ENCODE measurements at regions not wholly inside any gene's neighbourhood (a gene's known extent, or its start where the extent isn't known, plus 50 kb on each side); places are given as distances from the start of the nearest gene placed in this dataset.

DNA sequence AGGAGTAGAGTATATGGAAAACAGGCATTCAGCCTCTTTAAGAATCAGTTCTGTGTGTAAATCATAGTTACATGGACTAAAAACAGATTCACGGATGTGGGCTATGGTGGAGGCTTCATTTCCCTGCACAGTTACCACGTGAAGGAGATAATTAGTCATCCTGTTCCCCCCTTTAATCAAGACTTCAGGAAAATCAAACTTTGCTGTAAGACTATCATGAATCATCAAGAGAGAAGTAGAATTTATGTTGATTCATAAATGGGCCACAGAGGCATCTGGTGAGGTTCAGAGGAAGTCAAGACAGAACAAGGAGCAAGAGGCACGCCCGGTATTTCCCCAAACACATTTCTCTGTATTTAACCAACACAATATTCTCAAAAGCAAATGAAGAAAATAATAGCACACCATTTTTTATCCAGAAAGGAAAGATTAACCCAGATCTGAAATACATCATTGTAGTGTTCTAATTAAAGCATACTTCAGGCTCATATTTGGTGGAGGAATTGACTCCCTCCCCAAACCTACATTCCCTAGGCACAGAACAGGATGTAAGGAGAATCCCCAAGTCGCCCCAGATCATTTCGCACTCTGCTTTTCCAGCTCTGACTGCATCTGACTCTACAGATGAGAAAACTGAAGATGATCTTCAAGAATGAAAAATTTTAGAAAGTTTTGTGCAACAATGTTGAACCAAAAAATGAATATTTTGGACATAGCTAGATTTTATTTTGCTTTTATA is 175.8 kb upstream of the GAS1 start:
- no peaks in the 10 kb centered on the region for H3K36me3 ChIP-seq (ENCODE audit: insufficient read depth, low read depth, low read length)
- no peaks in the 10 kb centered on the region for H3K9me3 ChIP-seq (ENCODE audit: insufficient read depth, low read depth, low read length)
- no peaks in the 10 kb centered on the region for H3K4me1 ChIP-seq (ENCODE audit: insufficient read depth, low read length)
- H3K4me3 ChIP-seq (ENCODE audit: low read length) = no peak overlapping the region
- H3K9ac ChIP-seq (ENCODE audit: low read depth, low read length) = no peak overlapping the region
- H3K27me3 ChIP-seq (ENCODE audit: insufficient read depth, low read length) = no peaks in the 10 kb centered on the region
- H3K27ac ChIP-seq (ENCODE audit: low read length) = no peak overlapping the region

DNA sequence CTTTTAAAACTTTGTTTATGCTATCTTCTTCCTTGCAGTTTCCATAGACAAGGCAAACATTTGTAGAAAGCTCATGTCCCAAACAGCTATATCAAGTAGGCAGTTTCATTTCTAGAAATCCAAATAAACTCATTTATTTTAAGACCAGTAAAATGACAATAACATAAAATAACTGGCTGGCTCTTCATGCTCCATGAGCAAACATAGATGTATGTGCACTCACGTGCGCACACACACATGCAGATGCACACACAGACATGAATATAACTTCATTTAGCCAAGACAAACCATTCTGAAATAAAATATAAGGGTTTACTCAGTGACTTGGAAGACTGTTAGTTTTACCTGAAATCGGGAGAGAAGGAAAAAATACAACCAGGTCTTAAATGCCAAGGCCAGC is 176.5 kb upstream of the GAS1 start:
- Histone ChIP-seq H3K27ac (ENCODE audit: low read length) (no peak overlapping the region), H3K36me3 (ENCODE audit: insufficient read depth, low read depth, low read length) (no peaks in the 10 kb centered on the region), H3K9ac (ENCODE audit: low read depth, low read length) (no peak overlapping the region), H3K4me1 (ENCODE audit: insufficient read depth, low read length) (no peaks in the 10 kb centered on the region), H3K9me3 (ENCODE audit: insufficient read depth, low read depth, low read length) (no peaks in the 10 kb centered on the region), H3K4me3 (ENCODE audit: low read length) (no peak overlapping the region), H3K27me3 (ENCODE audit: insufficient read depth, low read length) (no peaks in the 10 kb centered on the region)

DNA sequence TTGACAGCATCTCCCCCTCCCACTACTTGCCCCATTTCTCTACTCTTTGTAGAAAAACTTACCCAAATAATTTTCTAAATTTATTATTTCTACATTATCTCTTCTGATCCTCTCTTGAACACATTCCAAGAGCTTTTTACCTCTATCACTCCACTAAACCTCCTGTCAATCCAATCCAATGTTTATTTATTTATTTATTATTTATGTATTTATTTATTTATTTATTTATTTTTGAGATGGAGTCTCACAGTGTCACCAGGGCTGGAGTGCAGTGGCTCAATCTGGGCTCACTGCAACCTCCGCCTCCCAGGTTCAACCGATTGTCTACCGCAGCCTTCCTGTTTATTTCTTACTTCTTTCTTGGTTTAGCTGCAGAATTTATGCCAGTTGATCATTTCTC is 178.5 kb upstream of the GAS1 start:
- H3K9me3 ChIP-seq (ENCODE audit: insufficient read depth, low read depth, low read length) = no peaks in the 10 kb centered on the region
- no peak overlapping the region for H3K9ac ChIP-seq (ENCODE audit: low read depth, low read length)
- H3K27ac ChIP-seq (ENCODE audit: low read length) = no peak overlapping the region
- no peak overlapping the region for H3K4me3 ChIP-seq (ENCODE audit: low read length)
- H3K4me1 ChIP-seq (ENCODE audit: insufficient read depth, low read length) = no peaks in the 10 kb centered on the region
- no peaks in the 10 kb centered on the region for H3K36me3 ChIP-seq (ENCODE audit: insufficient read depth, low read depth, low read length)
- no peaks in the 10 kb centered on the region for H3K27me3 ChIP-seq (ENCODE audit: insufficient read depth, low read length)

DNA sequence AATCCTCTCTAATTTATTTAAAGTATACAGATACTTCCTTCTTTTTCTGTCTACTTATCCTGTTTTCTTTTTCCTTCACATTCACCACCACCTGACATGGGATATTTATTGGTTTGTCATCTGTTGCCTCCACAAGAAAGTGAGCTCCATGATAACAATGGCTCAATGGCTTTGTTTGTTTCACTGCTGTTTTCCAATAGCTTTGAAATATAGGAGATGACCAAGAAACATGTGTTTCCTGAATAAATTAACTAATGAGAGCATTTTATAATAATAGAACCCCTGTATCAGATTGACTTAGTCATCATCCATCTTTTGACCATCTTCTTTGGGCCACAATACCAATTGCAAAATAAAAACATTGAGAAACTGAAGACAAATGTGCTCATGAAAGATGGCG is 180.2 kb upstream of the GAS1 start:
- H3K27me3 ChIP-seq (ENCODE audit: insufficient read depth, low read length) = no peaks in the 10 kb centered on the region
- no peak overlapping the region for H3K4me3 ChIP-seq (ENCODE audit: low read length)
- no peak overlapping the region for H3K9ac ChIP-seq (ENCODE audit: low read depth, low read length)

DNA sequence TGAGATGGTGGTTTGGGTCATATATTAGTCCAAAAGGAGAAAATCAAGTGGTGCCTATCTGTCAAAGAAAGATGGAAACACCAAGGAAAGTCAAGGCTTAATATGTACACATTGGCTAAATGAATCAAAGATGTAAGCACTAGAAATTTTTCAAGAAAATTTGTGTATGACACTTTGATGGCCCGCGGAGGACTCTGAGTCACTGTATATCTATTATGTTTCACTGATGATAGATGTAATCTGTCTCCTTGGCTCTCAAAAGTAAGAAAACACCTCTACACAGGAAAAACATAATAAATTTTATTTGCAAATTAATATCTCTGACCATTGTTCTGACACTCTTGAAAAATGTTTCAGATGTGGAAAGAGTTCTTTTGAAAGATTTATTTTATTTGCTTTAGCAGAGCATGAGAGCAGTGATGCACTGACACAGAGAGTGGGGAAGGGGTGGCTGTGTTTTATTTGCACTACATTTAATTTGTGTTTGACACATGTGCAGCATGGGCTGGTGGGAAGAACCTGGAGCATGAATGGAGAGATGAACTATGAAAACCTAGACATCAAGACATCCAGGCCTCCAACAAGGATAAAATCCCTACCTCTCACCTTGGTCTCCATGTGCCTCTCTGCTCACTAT is 180.8 kb upstream of the GAS1 start:
- no peaks in the 10 kb centered on the region for H3K27me3 ChIP-seq (ENCODE audit: insufficient read depth, low read length)
- H3K4me1 ChIP-seq (ENCODE audit: insufficient read depth, low read length) = no peaks in the 10 kb centered on the region
- no peak overlapping the region for H3K9ac ChIP-seq (ENCODE audit: low read depth, low read length)
- no peak overlapping the region for H3K4me3 ChIP-seq (ENCODE audit: low read length)
- H3K27ac ChIP-seq (ENCODE audit: low read length) = no peak overlapping the region
- H3K36me3 ChIP-seq (ENCODE audit: insufficient read depth, low read depth, low read length) = no peaks in the 10 kb centered on the region
- peaks cover 8% of the 10 kb centered on the region; the same call in 1 of the 2 replicates for H3K9me3 ChIP-seq (ENCODE audit: insufficient read depth, low read depth, low read length)

More for the DNA sequence above, 180.2 kb upstream of the GAS1 start:
- no peak overlapping the region for H3K27ac ChIP-seq (ENCODE audit: low read length)
- H3K36me3 ChIP-seq (ENCODE audit: insufficient read depth, low read depth, low read length) = no peaks in the 10 kb centered on the region
- H3K9me3 ChIP-seq (ENCODE audit: insufficient read depth, low read depth, low read length) = peaks cover 8% of the 10 kb centered on the region; the same call in 1 of the 2 replicates
- H3K4me1 ChIP-seq (ENCODE audit: insufficient read depth, low read length) = no peaks in the 10 kb centered on the region

DNA sequence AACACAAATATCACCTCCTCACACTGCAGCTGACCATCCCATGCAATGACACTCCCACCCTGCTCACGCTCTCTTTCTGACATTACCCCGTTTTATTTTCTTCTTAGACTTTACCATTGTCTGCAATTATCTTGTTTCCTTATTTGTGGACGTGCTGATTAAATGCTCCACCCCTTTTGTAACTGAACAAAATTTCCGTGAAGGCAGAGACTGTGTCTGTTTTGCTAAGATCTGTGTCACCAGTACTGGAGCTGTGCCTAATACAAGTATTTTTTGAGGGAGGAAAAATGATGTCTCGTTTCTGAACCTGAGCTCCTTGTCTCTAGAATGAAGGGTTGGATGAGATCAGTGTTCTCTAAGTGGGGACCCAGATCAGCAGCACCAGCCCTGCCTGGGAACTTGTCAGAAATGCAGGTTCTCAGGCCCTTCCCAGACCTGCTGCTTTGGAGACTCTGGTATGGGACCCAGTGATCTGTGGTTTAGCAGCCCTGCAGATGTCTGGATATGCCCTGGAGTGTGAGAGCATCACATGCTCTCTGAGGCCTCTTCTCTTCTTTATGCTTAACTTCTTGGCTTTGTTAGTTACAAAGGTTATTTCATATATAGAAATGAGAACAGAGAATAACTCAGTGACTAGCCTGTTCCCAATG is 181.7 kb upstream of the GAS1 start:
- H3K9ac ChIP-seq (ENCODE audit: low read depth, low read length) = no peak overlapping the region
- H3K9me3 ChIP-seq (ENCODE audit: insufficient read depth, low read depth, low read length) = peaks cover 8% of the 10 kb centered on the region; the same call in 1 of the 2 replicates
- H3K36me3 ChIP-seq (ENCODE audit: insufficient read depth, low read depth, low read length) = no peaks in the 10 kb centered on the region
- H3K4me1 ChIP-seq (ENCODE audit: insufficient read depth, low read length) = no peaks in the 10 kb centered on the region
- H3K4me3 ChIP-seq (ENCODE audit: low read length) = no peak overlapping the region
- H3K27ac ChIP-seq (ENCODE audit: low read length) = no peak overlapping the region
- H3K27me3 ChIP-seq (ENCODE audit: insufficient read depth, low read length) = no peaks in the 10 kb centered on the region

DNA sequence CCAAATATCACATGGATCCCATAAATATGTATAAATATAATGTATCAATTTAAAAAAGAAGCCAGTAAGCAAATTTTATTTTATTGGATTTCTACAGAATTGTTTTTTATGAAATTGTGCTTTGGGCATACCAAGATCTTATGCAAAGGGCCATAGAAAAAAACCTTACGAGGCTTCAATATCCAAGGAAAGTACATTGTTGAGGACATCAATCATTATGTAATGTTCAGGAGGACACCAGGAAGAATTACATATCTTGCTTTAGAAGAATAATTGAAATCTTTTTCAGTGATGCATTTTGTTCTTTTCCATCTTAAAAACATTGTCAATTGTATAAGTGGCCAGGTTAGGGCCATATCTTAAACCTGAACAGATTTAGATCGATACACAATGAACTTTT is 187.8 kb upstream of the GAS1 start:
- no peaks in the 10 kb centered on the region; the same call in 1 of the 2 replicates for H3K27me3 ChIP-seq (ENCODE audit: insufficient read depth, low read length)
- no peak overlapping the region for H3K27ac ChIP-seq (ENCODE audit: low read length)
- no peak overlapping the region for H3K4me3 ChIP-seq (ENCODE audit: low read length)
- no peak overlapping the region for H3K9ac ChIP-seq (ENCODE audit: low read depth, low read length)
- peaks cover 8% of the 10 kb centered on the region; the same call in 1 of the 2 replicates for H3K9me3 ChIP-seq (ENCODE audit: insufficient read depth, low read depth, low read length)
- no peaks in the 10 kb centered on the region for H3K4me1 ChIP-seq (ENCODE audit: insufficient read depth, low read length)
- no peaks in the 10 kb centered on the region for H3K36me3 ChIP-seq (ENCODE audit: insufficient read depth, low read depth, low read length)

DNA sequence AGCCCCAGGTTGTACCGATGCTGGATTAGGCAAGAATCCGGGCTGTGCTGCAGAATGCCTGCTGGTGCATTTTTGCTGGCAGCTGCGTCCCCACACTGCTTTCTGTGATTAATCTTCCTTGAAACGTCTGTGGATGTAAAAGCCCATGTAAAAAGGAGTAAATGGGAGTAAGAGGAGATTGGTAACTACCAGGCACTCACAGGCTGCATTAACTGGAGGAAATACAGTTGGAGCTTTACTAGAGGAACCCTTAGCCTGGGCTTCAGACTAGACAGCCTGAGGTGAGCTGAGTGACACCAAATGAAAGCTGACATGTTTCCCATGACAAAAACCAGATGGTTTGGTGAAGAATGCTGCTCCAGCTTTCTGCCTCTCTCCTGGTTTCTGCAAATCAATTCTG is 190.4 kb upstream of the GAS1 start:
- Histone ChIP-seq H3K27me3 (ENCODE audit: insufficient read depth, low read length) (no peaks in the 10 kb centered on the region; the same call in 1 of the 2 replicates), H3K36me3 (ENCODE audit: insufficient read depth, low read depth, low read length) (no peaks in the 10 kb centered on the region), H3K4me3 (ENCODE audit: low read length) (no peak overlapping the region), H3K9me3 (ENCODE audit: insufficient read depth, low read depth, low read length) (no peaks in the 10 kb centered on the region), H3K27ac (ENCODE audit: low read length) (no peak overlapping the region), H3K9ac (ENCODE audit: low read depth, low read length) (no peak overlapping the region), H3K4me1 (ENCODE audit: insufficient read depth, low read length) (0 out of 2 replicates have a peak, but pooled peaks cover 3% of the 10 kb centered on the region)

DNA sequence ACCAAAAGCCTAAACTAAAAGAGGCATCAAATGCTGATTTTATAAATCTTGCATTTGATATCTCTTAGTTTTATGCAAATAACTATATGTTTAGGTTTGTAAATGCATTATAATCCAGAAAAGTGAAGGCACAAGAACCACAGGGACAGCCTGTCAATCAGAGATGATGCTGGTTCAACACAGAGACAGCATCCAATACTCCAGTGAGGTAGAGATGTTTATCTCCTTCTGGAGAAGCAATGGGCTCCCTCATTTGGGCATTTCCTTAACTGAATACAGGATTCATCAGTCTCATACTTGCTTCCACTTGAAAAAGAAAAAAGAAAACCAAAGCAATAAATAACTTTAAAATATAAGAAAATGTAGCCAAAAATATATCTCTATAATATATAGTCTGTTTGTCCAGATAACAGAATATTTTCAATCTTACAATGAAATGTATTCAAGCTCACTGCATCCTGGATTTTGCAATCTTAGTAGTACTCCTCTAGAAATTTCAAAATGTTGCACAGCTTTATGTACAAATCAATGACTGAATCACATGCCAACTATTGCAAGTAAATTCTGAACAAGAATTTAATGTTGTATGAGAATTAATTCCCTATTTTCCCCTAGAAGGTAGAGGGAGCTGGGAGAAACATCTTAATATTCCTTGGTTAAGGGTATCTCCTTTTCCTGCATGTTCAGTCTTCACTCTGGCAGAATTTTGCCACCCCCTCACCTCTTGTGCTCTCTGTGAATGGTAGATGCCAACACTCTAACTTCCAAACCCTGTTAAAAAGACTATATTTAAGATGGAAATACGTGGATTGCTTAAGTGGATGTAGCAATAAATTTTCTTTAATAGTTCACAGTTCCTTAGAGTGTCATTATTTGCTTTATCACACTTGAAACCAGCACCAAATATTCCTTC is 191.1 kb upstream of the GAS1 start:
- no peak overlapping the region for H3K4me3 ChIP-seq (ENCODE audit: low read length)
- no peak overlapping the region for H3K27ac ChIP-seq (ENCODE audit: low read length)
- H3K36me3 ChIP-seq (ENCODE audit: insufficient read depth, low read depth, low read length) = no peaks in the 10 kb centered on the region
- no peak overlapping the region for H3K9ac ChIP-seq (ENCODE audit: low read depth, low read length)
- 0 out of 2 replicates have a peak, but pooled peaks cover 3% of the 10 kb centered on the region for H3K4me1 ChIP-seq (ENCODE audit: insufficient read depth, low read length)
- no peaks in the 10 kb centered on the region for H3K9me3 ChIP-seq (ENCODE audit: insufficient read depth, low read depth, low read length)
- H3K27me3 ChIP-seq (ENCODE audit: insufficient read depth, low read length) = no peaks in the 10 kb centered on the region; the same call in 1 of the 2 replicates

DNA sequence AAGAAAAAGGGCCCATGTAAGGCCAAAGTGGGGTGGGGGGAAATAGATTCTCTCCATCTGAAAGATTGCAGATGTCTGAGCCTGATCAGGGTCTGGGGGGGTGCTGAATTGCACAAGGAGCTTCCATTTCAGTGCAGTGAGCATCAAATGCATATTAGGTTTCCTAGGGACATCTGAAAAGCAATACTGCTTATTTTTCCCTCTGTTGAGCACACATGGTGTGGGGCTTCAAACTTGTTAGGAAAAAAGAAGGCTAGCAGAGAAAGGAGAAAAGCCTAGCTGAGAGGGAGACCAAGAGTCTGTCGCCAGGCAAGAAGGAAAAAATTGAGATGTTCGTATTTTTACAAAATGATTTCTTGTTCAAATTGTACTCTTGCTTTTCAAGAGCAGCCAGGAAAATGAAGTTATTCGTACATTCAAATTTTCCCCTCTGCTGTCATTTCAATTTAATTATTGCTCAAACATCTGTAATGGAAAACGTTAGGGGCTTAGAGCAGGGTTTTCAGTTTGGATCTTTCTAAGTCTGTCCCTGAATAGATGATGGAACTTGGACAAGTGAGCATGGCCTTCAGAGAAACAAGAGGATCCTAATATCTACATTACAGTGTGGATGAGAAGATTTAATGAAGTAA is 191.9 kb upstream of the GAS1 start:
- Histone ChIP-seq H3K9me3 (ENCODE audit: insufficient read depth, low read depth, low read length) (no peaks in the 10 kb centered on the region), H3K4me1 (ENCODE audit: insufficient read depth, low read length) (0 out of 2 replicates have a peak, but pooled peaks cover 3% of the 10 kb centered on the region), H3K36me3 (ENCODE audit: insufficient read depth, low read depth, low read length) (no peaks in the 10 kb centered on the region), H3K4me3 (ENCODE audit: low read length) (no peak overlapping the region), H3K27ac (ENCODE audit: low read length) (no peak overlapping the region), H3K9ac (ENCODE audit: low read depth, low read length) (no peak overlapping the region), H3K27me3 (ENCODE audit: insufficient read depth, low read length) (no peaks in the 10 kb centered on the region; the same call in 1 of the 2 replicates)

DNA sequence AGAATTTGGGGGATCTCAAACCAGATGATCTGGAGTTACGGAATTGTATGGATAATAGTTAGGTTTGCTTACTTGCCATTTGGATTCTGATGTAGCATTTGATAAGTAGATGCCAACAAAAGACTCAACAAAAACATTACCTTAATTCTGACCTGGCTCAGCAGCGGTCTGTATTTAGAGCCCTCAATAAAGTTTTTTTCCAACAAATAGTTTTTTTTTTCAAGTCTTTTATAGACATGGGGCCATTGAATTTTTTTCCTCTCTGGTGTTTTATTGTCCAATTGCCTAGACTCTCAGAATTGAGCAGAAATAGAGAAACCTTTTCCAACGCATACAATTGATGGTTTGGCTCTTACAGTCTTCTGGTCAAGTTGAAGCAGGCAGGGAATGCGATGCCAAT is 192.8 kb upstream of the GAS1 start:
- 0 out of 2 replicates have a peak, but pooled peaks cover 3% of the 10 kb centered on the region for H3K4me1 ChIP-seq (ENCODE audit: insufficient read depth, low read length)
- no peak overlapping the region for H3K27ac ChIP-seq (ENCODE audit: low read length)
- H3K27me3 ChIP-seq (ENCODE audit: insufficient read depth, low read length) = no peaks in the 10 kb centered on the region; the same call in 1 of the 2 replicates
- H3K9ac ChIP-seq (ENCODE audit: low read depth, low read length) = no peak overlapping the region
- no peaks in the 10 kb centered on the region for H3K9me3 ChIP-seq (ENCODE audit: insufficient read depth, low read depth, low read length)
- no peak overlapping the region for H3K4me3 ChIP-seq (ENCODE audit: low read length)
- H3K36me3 ChIP-seq (ENCODE audit: insufficient read depth, low read depth, low read length) = no peaks in the 10 kb centered on the region

Data from iPS-20b (cell line).